HG02588 (cell line): ENCODE measurements at regions not wholly inside any gene's neighbourhood (a gene's known extent, or its start where the extent isn't known, plus 50 kb on each side); places are given as distances from the start of the nearest gene placed in this dataset.

ENCODE experiments used
- ATAC-seq: cut with Tn5 transposase; IDR thresholded peaks from one replicate; pipeline ENCODE4 v1.9.1; 2021; ENCODE audit warnings: mild to moderate bottlenecking, moderate library complexity; ENCODE audit not compliant: unreplicated experiment

DNA sequence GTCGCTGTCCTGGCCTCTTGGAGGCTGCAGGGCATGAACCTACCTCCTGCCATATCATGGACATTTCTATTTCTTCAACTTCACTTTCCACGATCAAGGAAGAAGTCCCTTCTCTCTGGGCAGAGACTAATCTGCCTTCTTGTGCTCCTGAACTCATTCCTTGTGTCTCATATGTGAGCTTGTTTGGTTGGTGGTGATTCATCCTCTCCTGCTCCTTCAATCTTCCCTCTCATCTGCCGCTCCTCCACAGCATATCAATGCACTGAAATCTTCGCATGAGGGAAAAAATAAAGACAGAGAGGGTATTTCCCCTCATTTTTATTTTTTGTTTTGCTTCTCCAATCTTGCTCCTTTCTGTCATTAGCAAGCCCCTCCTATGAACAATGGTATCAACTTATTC lies 571.7 kb upstream of the GOT2 start:
- no peak for ATAC-seq

DNA sequence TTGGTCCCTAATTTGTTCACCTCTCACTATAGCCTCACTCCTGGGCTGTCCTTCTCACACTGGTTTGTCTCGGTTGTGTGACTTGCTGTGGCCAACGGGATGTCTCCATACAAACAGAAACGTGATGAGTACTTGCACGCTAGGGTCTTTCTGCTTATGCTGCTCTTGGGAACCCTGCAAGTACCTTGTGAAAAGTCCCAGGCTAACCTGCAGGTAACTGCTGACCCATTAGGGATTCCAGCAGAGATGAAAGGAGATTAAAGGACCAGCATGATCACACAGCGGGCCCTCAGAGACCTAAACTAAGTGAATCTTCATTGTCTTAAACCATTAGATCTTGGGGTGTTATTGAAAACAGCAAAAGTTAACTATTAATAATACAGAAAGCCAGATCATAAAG lies 562.8 kb upstream of the GOT2 start:
- ATAC-seq, result no peak

DNA sequence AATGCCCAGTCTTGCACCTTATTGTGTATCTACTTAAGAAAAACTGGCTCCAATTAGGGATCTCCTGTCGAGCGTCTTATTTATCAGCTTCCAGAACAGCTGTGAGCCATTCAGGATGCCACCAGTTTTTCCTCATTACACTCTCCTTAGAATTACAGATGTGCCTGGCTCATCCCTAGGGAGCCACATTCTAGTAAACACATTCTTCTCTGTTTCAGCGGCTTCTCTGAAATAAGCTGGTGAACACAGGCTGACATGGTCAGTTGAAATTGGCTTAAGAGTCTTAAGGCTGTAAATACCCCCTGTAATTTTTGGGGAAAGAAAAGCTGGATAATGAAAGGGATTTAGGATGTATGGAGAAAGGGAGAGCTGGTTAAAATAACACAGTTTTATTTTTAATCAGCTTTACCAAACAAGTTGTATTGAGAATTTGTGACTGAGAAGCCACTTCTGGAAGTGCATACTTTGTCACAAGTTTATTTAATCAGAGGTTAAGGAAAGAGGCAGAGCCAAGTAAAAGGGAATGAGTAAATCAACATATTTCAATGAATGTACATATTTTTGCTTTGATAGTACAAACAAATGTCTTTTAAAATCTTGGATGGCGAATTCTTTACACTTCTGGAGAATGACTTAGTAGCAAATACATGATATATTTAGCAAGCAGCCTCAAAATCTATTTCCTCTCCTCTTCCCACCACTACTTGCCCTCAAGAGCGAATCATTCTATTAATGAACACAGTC lies 562.0 kb upstream of the GOT2 start:
- no peak for ATAC-seq

DNA sequence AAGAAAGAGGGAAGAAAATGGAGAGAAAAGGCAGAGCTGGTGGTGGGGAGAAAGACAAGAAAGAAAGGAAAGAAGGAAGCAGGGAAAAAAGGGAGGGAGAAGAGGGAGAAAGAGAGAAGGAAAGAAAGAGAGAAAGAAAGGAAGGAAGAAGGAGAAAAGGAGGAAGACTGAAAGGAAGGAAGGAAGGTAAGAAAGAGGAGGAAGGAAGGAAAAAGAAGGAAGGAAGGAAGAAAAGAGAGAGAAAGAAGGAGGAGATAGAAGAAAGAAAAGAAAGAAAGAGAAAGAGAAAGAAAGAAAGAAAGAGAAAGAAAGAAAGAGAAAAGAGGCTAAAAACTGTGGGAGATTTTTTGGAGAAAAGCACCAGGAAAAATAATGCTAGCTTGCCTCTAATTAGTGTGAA lies 561.4 kb upstream of the GOT2 start:
- ATAC-seq, result no peak

DNA sequence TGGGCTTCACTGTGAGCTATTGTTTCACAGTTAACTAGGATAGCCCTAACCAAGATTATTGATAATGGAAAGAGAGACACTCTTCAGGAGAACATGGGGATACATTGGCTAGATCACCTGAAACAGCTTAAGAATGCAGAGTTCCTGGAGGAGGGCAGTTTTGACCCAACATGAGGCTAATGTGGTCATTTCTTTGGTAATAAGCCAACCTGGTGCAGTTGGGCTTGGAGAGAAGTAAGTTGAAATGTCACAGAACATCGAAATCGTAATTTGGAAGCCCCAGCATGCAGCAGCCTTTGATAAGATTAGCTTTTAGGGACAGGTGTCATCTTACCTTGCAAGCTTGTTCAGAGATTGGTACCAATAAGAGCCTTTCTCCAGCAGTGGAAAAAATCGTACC lies 556.6 kb upstream of the GOT2 start:
- no peak for ATAC-seq

DNA sequence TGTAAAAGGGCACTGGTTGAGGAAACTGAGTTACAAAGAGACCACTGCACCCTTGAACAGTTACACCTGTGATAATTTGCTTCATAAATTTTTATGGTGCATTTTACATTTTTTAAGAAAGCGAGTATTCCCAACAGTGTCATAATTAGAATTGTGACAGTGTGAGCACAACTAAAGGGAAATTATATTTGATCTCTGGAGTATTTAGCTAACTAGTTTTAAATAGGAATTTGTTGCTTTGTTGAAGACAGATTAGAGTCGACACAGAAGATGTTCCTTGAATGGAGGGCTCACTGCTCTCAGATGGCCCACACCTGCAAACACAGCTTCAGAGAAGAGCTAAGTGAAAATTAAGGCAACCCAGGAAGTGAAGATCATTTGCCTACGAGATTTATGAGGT lies 555.0 kb upstream of the GOT2 start:
- ATAC-seq, result no peak

DNA sequence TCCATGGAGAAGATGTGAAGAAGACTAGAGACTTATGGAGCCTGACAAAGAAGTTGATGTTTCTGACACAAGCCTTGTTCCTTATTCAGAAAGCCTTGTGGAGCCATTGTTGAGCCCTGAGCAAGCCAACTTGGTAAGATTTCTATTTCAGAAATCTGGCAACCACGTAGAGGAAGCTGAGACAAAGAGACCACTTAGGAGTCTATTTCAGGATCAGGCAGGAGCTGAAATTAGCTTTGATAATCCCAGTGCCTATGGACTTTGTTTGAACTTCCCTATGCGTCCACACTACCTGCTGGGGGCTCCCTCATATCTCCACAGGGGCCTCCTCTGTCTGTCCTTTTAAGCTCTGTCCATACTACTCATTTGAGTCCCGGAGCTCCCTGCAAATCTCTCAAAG lies 540.0 kb upstream of the GOT2 start:
- ATAC-seq, result no peak

DNA sequence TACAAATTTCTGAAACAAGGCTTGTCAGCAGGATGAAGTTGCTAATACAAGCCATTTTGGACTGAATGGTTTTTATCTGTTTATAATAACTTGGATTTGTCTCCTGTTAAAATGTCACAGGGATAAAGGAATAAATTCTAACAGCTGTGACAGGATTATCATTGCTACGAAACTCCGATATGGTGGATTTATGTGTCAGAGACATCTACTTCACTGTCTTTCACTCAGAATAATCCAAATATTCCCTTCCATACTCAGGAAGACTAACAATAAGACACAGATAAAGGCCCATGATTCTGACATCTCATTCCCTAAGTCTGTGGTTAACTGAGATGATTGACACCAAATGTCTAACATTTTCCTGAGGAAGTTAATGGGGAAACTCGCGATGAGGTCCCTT lies 529.8 kb upstream of the GOT2 start:
- no peak for ATAC-seq

DNA sequence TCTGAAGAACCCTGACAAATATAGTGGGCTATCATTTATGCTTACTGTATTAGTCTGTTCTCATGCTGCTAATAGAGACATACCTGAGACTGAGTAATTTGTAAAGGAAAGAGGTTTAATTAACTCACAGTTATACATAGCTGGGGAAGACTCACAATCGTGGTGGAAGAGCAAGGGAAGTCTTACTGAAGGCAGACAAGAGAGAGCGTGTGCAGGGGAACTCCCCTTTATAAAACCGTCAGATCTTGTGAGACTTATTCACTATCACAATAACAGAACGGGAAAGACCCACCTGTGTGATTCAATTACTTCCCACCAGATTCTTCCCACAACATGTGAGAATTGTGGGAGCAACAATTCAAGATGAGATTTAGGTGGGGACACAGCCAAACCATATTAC lies 526.8 kb upstream of the GOT2 start:
- no peak for ATAC-seq

DNA sequence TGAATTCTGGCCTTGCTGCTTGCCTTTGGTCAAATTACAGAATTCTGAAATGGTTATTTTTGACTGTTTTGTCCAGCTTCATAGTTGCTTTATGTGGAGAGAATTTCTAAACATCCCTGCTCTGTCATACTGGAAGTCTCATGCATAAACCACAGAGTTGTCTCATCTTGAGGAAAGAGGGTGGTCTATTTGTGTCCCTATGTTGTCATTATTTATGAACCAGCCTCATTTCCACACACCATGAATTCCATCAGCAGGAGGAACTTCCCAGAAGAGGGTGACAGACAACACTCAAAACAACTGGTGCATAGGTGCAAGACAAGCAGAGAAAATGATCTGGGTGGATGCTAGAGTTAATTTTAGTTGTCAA lies 525.8 kb upstream of the GOT2 start:
- ATAC-seq, result no peak

DNA sequence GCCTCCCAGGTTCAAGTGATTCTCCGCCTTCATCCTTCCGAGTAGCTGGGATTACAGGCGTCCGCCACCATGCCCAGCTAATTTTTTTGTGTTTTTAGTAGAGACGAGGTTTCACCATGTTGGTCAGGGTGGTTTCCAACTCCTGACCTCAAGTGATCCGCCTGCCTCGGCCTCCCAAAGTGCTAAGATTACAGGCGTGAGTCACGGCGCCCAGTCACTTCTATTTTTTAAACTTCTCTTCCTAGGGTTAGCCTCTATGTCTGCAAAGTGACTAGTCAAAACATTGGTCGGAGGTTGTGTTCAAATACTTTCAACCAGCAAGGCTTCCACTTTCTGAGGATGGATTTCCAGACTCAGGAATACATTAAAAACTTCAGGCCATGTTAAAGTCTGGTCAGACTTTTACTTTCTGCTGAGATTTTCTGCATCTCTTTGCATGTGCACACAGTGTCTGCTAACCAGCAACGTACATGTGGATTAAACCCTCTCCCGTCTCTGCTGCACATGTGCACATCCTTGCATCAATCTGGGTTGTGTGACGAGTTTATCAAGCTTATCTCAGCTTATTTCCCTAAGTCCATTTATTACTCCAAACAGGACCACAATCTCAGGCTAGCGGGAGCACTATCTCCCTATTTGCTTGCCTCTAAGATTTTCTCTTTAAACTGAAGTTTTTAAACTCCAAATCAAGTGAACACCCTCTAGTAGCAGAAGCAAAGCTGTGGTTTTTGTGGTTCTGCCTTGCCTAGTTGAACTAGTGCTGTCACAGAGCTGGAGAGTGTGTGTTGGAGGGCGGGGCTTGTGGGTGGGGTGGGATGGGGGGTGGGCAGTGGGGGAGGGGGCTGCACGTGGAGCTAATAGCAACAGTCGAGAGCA lies 525.2 kb upstream of the GOT2 start:
- ATAC-seq, result no peak

DNA sequence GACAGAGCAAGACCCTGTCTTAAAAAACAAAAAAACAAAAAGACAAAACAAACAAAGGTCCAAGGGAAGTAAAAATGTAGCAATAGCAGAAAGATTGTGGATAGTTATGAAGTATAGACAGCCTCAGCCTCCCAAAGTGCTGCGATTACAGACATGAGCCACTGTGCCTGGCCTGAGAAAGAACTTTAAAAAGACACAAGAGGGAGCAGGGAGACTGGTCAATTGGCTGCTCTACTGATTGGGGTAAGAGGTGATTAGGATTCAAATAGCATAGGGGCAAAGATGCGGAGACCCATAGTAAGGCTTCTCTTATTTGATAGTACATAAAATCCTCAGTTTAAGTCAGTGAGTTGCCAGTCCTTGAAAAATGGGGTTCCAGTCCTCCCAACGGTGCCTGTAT lies 518.2 kb upstream of the GOT2 start:
- no peak for ATAC-seq

DNA sequence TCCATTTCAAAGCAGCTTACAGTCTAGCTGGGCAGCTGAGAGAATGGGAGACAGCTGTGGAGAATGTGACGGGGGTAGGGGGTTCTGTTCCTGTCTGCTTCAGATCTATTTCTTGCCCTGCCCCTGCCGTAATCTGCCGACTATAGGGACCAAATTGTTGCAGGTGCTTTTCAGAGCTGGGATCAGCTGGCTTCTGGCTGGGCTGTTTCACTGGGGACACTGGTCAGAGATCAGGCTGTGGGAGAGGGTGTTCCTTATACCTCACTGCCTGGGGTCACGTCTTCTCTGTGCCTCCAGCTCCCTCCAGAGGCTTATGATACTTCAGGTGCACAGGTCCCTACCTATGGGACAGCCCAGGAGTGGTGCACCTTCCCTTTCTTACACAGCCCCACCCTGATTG lies 514.9 kb upstream of the GOT2 start:
- no peak for ATAC-seq

DNA sequence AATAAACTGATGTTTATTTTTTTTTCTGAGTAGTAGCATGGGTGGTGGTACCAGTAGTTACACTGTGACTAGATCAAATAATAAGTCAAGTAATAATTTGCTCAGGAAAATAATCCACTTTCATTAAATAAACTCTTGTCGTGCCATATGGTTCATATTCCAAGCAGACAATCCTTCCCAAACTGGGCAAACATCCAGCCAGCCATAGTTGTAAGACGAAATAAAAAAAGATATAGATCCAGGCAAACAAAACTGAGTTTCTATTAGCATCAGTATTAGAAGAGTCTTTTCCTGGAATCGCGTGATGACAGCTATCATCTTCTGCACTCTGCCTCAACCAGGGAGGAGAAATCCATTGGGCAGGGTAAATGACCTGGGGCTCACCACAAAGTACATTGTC lies 508.4 kb upstream of the GOT2 start:
- no peak for ATAC-seq

DNA sequence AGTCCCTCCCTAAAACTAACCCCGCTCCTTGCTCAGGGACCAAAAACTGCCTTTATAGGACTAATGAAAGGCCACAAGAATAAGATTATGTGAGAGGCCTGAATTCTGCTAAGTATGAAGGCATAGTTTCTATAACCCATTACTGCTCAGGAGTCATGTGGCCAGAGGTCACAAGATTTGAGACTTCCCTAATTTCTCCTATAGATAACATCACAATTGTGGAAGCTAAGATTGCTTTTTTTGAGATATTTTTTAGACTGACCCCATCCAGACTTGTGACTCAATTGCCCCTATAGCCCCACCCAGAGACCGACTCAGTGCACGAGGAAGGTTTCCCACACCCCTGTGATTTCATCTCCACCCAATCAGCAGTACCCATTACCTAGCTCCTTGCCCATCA lies 504.1 kb upstream of the GOT2 start:
- no peak for ATAC-seq

DNA sequence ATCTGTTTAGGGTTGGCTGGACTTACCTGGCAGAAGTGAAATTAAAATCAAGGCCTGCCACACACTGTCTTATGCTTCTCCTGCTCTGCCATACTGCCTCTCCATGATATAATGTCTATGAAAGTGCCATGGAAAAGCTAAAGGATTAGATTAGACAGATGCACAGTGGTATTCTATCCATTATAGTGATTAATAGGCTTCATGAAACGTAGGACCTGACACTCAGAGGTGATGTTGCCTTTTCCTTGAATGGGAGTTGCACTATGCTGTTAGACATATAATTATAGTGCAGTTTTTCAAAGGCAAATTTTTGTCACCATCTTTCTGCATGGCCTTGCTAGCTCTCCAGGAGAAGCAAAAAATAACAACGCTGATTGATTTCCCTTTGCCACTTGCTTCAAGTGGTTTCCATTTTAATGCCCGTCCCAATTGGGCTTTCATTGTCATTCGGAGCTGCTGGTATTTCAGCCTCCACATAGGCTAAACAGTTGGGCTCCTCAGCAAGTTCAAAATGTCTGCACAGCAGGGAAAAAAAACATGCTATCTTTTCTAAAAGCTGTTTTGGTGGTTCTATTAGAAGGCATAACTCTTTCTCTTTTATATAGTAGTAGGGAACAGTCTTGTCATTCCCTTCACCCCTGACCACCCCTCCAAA lies 502.8 kb upstream of the GOT2 start:
- ATAC-seq, result no peak

DNA sequence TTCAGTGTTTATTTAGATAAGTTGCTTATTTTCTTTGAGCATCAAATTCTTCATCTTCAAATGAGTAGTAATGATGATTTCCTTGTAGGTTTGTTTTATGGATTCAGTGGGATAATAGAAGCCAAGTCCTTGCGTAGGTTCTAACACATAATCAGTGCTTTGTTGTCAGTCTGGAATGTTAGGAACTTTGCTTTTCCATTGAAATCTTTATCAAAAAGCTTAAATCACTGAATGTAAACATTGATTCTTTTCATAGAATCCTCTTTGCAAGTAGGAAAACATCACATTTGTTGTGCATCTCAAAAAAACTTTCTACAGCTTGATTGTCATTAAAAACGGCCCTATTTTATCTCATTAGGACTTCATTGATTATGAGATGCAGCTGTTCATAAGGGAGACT lies 490.3 kb upstream of the GOT2 start:
- ATAC-seq, result no peak

DNA sequence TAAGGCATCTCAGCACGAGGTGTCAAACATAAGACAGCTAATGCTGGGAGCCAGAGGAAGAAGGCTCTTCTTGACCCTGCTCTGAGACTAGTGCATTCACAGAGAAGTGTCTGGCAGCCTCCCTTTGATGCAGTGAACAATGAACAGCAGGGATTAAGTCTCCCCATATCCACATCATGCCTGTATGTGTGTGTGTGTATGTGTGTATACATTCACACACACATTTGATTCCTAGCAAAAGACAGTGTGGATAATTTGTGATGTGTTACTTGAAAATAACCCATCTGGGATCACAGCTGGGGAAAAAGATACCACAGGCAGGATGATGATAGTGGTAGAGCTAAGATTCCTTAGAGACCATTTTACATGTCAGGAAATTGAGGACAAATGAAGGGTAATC lies 485.9 kb upstream of the GOT2 start:
- ATAC-seq, result no peak

DNA sequence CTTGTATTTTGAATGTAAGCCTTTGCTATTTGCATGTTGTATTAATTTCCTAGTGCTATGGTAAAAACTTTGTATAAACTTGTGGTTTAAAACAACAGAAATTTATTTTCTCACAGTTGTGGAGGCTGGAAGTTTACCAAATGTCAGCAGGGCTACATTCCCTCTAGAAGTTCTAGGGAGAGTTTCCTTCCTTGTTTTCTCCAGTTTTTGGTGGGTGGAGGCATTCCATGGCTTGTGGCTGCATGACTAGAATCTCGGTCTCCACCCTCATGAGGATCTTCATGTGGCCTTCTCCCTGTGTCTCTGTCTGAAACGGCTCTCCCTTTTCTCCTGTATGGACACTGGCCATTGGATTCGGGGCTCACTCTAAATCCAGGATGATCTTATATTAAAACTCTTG lies 482.2 kb upstream of the GOT2 start:
- ATAC-seq, result no peak

DNA sequence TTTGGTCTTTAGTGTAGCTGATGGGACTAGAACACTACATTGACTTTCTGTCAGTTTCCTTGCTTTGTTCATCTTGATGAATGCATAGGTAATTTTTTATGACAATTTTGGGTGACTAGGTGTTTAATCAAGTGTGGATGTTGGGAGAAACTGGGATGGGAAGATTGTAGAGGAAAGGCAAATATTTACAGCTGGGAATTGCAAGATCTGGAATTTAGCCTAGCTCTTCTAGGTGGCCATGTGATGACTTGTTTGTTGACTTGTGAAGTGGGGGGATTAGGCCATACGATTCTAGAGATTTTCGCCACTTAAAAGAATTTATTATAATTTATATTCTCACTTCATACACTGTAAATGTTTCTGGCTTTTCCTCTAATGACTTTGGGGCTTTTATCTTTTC lies 480.3 kb upstream of the GOT2 start:
- no peak for ATAC-seq

DNA sequence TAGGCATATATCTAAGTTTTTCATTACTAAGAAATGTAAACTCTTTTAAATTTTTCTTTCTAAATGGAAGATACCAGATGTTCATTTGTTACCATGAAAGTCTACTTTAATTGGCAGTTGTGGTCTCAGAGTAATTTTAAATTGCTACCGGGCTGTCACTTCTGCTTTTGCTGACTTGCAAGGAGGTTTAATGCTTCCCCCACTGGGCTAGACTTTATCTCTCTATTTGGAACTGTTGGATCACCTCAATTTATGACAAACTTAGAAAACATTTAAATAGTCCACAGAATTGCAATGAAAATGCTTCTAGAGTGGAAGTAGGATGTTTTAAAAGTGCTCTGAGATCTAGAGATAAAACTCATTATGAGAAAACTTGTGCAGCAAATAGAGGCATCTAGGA lies 479.8 kb upstream of the GOT2 start:
- no peak for ATAC-seq

DNA sequence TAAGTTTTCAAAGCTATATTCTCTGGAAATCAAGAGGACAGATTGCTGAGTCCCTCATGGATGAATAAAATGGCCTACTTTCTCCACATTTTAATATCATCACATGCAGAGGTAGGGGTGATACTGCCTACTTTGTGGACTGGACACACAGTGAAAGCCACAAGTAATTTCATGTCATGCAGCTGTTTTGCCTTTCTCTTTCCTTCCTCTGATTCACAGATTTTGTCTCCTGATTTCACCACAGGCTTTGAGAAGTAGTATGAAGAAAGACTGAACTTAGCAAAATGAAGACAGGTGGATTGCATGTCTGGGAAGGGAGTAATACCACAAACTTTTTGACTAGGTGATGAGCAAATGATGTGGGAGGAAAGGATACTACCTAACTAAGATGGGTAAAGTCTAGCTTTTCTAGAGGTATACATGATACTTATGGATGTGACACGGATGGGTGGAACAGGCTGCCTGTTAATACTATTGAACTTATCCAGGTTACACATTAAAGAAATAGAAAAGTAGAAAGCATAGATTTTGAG lies 478.4 kb upstream of the GOT2 start:
- no peak for ATAC-seq
